ENCODE measurements at regions not wholly inside any gene's neighbourhood (a gene's known extent, or its start where the extent isn't known, plus 50 kb on each side); places are given as distances from the start of the nearest gene placed in this dataset.

- TF ChIP-seq CTCF (IDR thresholded peaks at IDR 0.05): no peak
- no peak for TF ChIP-seq POLR2A (IDR thresholded peaks at IDR 0.05)
Measured at GRCh38 chr5:171624396-171624795, 161.2 kb upstream of the SMIM23 start.

Data from body of pancreas (tissue), 4 donors.